ENCODE measurements at regions not wholly inside any gene's neighbourhood (a gene's known extent, or its start where the extent isn't known, plus 50 kb on each side); places are given as distances from the start of the nearest gene placed in this dataset.

DNA sequence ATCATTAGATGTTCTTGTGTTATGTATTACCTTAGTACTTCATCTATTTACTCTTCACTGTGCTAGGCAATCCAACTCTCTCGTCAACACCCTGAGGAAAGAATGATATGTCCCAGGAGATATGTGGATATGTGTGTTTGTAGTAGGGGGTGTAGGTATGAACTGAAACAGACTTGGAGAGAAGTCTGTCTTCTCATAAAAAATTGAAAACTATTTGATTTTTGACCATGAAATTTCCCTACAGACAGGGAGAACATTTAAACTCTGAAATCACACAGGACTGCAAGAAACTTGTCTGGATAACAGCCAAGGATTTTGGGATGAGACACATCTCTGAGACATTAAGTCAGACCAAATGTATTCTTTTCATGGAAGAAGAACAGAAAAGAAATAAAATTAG, 967.0 kb upstream of the FAT3 start:
- TF ChIP-seq, protein P1, sequence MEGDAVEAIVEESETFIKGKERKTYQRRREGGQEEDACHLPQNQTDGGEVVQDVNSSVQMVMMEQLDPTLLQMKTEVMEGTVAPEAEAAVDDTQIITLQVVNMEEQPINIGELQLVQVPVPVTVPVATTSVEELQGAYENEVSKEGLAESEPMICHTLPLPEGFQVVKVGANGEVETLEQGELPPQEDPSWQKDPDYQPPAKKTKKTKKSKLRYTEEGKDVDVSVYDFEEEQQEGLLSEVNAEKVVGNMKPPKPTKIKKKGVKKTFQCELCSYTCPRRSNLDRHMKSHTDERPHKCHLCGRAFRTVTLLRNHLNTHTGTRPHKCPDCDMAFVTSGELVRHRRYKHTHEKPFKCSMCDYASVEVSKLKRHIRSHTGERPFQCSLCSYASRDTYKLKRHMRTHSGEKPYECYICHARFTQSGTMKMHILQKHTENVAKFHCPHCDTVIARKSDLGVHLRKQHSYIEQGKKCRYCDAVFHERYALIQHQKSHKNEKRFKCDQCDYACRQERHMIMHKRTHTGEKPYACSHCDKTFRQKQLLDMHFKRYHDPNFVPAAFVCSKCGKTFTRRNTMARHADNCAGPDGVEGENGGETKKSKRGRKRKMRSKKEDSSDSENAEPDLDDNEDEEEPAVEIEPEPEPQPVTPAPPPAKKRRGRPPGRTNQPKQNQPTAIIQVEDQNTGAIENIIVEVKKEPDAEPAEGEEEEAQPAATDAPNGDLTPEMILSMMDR (IDR thresholded peaks at IDR 0.05; ENCODE audit: insufficient read depth, low read length), result no peak
- TF ChIP-seq POLR2AphosphoS5 (IDR thresholded peaks at IDR 0.05; ENCODE audit: low read depth) (no peak), GABPA (IDR thresholded peaks at IDR 0.05; ENCODE audit: low read depth) (no peak)
- TF ChIP-seq, protein P2, sequence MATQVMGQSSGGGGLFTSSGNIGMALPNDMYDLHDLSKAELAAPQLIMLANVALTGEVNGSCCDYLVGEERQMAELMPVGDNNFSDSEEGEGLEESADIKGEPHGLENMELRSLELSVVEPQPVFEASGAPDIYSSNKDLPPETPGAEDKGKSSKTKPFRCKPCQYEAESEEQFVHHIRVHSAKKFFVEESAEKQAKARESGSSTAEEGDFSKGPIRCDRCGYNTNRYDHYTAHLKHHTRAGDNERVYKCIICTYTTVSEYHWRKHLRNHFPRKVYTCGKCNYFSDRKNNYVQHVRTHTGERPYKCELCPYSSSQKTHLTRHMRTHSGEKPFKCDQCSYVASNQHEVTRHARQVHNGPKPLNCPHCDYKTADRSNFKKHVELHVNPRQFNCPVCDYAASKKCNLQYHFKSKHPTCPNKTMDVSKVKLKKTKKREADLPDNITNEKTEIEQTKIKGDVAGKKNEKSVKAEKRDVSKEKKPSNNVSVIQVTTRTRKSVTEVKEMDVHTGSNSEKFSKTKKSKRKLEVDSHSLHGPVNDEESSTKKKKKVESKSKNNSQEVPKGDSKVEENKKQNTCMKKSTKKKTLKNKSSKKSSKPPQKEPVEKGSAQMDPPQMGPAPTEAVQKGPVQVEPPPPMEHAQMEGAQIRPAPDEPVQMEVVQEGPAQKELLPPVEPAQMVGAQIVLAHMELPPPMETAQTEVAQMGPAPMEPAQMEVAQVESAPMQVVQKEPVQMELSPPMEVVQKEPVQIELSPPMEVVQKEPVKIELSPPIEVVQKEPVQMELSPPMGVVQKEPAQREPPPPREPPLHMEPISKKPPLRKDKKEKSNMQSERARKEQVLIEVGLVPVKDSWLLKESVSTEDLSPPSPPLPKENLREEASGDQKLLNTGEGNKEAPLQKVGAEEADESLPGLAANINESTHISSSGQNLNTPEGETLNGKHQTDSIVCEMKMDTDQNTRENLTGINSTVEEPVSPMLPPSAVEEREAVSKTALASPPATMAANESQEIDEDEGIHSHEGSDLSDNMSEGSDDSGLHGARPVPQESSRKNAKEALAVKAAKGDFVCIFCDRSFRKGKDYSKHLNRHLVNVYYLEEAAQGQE (IDR thresholded peaks at IDR 0.05; ENCODE audit: insufficient replicate concordance, low read depth), result no peak
